Gastroesophageal sphincter (tissue), 3 donors: ENCODE measurements at regions not wholly inside any gene's neighbourhood (a gene's known extent, or its start where the extent isn't known, plus 50 kb on each side); places are given as distances from the start of the nearest gene placed in this dataset.

Experiments used
- CTCF ChIP-seq, 4 experiments: fragments of 200-600 bp in 2 of 4; fragments of 450-650 bp in 2 of 4; sonication (generic) in 1 of 4; IDR thresholded peaks; one replicate each; pipeline ENCODE4 v1.5.1; 2017 to 2019; ENCODE audit warnings: antibody characterized with exemption in 4 of 4, mild to moderate bottlenecking in 2 of 4, moderate library complexity in 2 of 4
- EP300 ChIP-seq: sonication (generic); formaldehyde crosslinking; IDR thresholded peaks from one replicate; pipeline ENCODE4 v1.6.1; 2017; ENCODE audit warnings: antibody characterized with exemption, mild to moderate bottlenecking

DNA sequence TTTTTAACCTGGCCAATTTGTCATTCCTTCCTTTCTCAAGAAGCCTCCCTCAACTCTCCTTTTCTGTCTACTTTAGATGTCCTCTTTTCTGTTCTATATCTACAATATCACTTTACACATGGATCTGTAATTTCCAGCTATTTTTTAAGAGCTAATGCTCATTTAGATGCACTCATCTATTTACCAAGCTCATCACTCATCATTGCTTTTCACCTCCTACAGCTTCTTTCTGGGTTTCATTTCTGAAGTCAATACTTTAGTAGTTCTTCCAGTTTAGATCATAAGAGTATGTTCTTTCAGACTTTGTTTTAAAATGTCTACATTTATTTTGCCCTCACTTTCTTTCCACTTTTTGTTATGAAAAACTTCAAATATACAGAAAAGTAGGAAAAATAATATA is 466.9 kb downstream of the MID1IP1 start:
- TF ChIP-seq CTCF (IDR thresholded peaks at IDR 0.05) (no peak), EP300 (no peak)
